GM12892 (cell line): ENCODE measurements at regions not wholly inside any gene's neighbourhood (a gene's known extent, or its start where the extent isn't known, plus 50 kb on each side); places are given as distances from the start of the nearest gene placed in this dataset.

Experiments
- POLR2A ChIP-seq: IDR thresholded peaks from 2 replicates; pipeline ENCODE4 v1.6.1; 2011; ENCODE audit warnings: low read depth, low read length, control low read depth
- POLR2AphosphoS5 ChIP-seq: IDR thresholded peaks from 2 replicates; pipeline ENCODE4 v1.6.1; 2011; ENCODE audit warnings: low read depth, low read length, control low read depth

- TF ChIP-seq POLR2A = no peak
- no peak for TF ChIP-seq POLR2AphosphoS5
These were observed 662.3 kb upstream of the FANCL start for GRCh38 chr2:58903427-58903826.
